Brain microvascular endothelial cell (primary cell): ENCODE measurements at regions not wholly inside any gene's neighbourhood (a gene's known extent, or its start where the extent isn't known, plus 50 kb on each side); places are given as distances from the start of the nearest gene placed in this dataset.
A peak's percentile ranks its signal among the peaks of the same experiment; 100 is the strongest.

Experiments used
- DNase-seq: peaks from one replicate; pipeline ENCODE4 v3.0.0-alpha.2; 2020
- H3K27ac ChIP-seq: fragments of 250-450 bp; sonication (Bioruptor Pico); 2 replicates; pipeline ENCODE4 v1.5.1; 2020; ENCODE audit warnings: mild to moderate bottlenecking, moderate library complexity
- H3K27me3 ChIP-seq: fragments of 250-450 bp; sonication (Bioruptor Pico); replicated peaks from 2 replicates; pipeline ENCODE4 v1.5.1; 2020; ENCODE audit warnings: mild to moderate bottlenecking
- H3K36me3 ChIP-seq: fragments of 250-450 bp; sonication (Bioruptor Pico); replicated peaks from 2 replicates; pipeline ENCODE4 v1.5.1; 2020; ENCODE audit warnings: mild to moderate bottlenecking
- H3K4me3 ChIP-seq: 2 replicates; pipeline ENCODE4 v1.5.1; 2011; ENCODE audit warnings: low read depth, mild to moderate bottlenecking, control low read depth, low read length, moderate library complexity
- in situ Hi-C: cut with HindIII; loops from 2 replicates; pipeline ENCODE4 v1.10.0; 2017; ENCODE audit warnings: low sequenced_read_pairs, low pct_ligation_motif_present
- TF ChIP-seq, protein P1 (sequence below): IDR thresholded peaks from 2 replicates; pipeline ENCODE4 v1.5.1; 2011; ENCODE audit warnings: low read depth, mild to moderate bottlenecking, moderate library complexity, low read length, control low read depth, inconsistent platforms; ENCODE audit errors: missing control alignments

DNA sequence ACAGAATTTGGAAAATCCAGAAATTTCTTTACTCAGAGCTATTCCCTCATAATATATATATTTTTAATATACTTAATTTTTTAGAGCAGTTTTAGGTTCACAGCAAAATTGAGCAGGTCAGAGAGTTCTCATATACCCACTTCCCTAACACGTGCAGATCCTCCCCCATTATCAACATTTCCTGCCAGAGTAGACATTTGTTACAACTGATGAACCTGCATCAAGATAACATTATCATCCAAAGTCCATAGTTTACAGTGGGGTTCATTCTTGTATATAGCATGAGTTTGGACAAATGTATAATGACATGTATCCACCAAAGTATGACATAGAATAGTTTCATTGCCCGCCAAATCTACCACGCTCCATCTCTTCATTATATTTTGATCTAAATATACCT lies 170.0 kb downstream of the PTEN start:
- TF ChIP-seq, protein P1, sequence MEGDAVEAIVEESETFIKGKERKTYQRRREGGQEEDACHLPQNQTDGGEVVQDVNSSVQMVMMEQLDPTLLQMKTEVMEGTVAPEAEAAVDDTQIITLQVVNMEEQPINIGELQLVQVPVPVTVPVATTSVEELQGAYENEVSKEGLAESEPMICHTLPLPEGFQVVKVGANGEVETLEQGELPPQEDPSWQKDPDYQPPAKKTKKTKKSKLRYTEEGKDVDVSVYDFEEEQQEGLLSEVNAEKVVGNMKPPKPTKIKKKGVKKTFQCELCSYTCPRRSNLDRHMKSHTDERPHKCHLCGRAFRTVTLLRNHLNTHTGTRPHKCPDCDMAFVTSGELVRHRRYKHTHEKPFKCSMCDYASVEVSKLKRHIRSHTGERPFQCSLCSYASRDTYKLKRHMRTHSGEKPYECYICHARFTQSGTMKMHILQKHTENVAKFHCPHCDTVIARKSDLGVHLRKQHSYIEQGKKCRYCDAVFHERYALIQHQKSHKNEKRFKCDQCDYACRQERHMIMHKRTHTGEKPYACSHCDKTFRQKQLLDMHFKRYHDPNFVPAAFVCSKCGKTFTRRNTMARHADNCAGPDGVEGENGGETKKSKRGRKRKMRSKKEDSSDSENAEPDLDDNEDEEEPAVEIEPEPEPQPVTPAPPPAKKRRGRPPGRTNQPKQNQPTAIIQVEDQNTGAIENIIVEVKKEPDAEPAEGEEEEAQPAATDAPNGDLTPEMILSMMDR = no peak
- H3K4me3 ChIP-seq = no peak overlapping the region
- H3K36me3 ChIP-seq = no peaks in the 10 kb centered on the region
- in situ Hi-C loops = no loop called here
- no peak for DNase-seq
- no peaks in the 10 kb centered on the region for H3K27me3 ChIP-seq
- H3K27ac ChIP-seq = no peak overlapping the region

GRCh38 chr10:88033793-88034192 lies 170.4 kb downstream of the PTEN start:
- TF ChIP-seq, protein P1 = no peak
- DNase-seq = no peak
- no peak overlapping the region for H3K27ac ChIP-seq
- no peaks in the 10 kb centered on the region for H3K36me3 ChIP-seq
- no peak overlapping the region for H3K4me3 ChIP-seq
- in situ Hi-C loops = no loop called here
- no peaks in the 10 kb centered on the region for H3K27me3 ChIP-seq

GRCh38 chr10:88036126-88036525 lies 172.7 kb downstream of the PTEN start:
- no peak overlapping the region for H3K27ac ChIP-seq
- no peak overlapping the region for H3K4me3 ChIP-seq
- no peaks in the 10 kb centered on the region for H3K27me3 ChIP-seq
- H3K36me3 ChIP-seq = no peaks in the 10 kb centered on the region
- no peak for DNase-seq
- TF ChIP-seq, protein P1 = no peak
- in situ Hi-C loops = no loop called here

- H3K27ac ChIP-seq = no peak overlapping the region
- H3K27me3 ChIP-seq = no peaks in the 10 kb centered on the region
- in situ Hi-C loops = no loop called here
- no peak for DNase-seq
- TF ChIP-seq, protein P1 = no peak
- no peaks in the 10 kb centered on the region for H3K36me3 ChIP-seq
- no peak overlapping the region for H3K4me3 ChIP-seq
Measured at GRCh38 chr10:88037623-88038022, 174.2 kb downstream of the PTEN start.

- H3K36me3 ChIP-seq = no peaks in the 10 kb centered on the region
- H3K4me3 ChIP-seq = no peak overlapping the region
- TF ChIP-seq, protein P1 = no peak
- DNase-seq = peak; percentile 76
- H3K27ac ChIP-seq = peak overlapping the region; percentile 15
- no peaks in the 10 kb centered on the region for H3K27me3 ChIP-seq
- in situ Hi-C loops = no loop called here
Measured at GRCh38 chr10:88038268-88038667, 174.8 kb downstream of the PTEN start.

- in situ Hi-C loops = no loop called here
- no peaks in the 10 kb centered on the region for H3K27me3 ChIP-seq
- H3K27ac ChIP-seq = no peak overlapping the region
- TF ChIP-seq, protein P1 = no peak
- peak; percentile 45 for DNase-seq
- no peak overlapping the region for H3K4me3 ChIP-seq
- no peaks in the 10 kb centered on the region for H3K36me3 ChIP-seq
Measured at GRCh38 chr10:88039496-88040200, 176.2 kb downstream of the PTEN start.
